Ovary (tissue), 3 donors: ENCODE measurements at regions not wholly inside any gene's neighbourhood (a gene's known extent, or its start where the extent isn't known, plus 50 kb on each side); places are given as distances from the start of the nearest gene placed in this dataset.

ENCODE experiments used
- EP300 ChIP-seq: sonication (generic); formaldehyde crosslinking; IDR thresholded peaks from one replicate; pipeline ENCODE4 v1.6.1; 2017; ENCODE audit warnings: antibody characterized with exemption
- TF ChIP-seq, protein P1 (sequence below), 3 donors: fragments of 450-650 bp in 2 of 3; fragments of 200-600 bp in 1 of 3; IDR thresholded peaks; one replicate each; pipeline versions ENCODE4 v1.5.1 to v1.8.0; 2016 to 2022; ENCODE audit warnings: antibody characterized with exemption in 3 of 3, mild to moderate bottlenecking in 1 of 3
- donor health status: DM: no; HTN: no; CAD: no.

DNA sequence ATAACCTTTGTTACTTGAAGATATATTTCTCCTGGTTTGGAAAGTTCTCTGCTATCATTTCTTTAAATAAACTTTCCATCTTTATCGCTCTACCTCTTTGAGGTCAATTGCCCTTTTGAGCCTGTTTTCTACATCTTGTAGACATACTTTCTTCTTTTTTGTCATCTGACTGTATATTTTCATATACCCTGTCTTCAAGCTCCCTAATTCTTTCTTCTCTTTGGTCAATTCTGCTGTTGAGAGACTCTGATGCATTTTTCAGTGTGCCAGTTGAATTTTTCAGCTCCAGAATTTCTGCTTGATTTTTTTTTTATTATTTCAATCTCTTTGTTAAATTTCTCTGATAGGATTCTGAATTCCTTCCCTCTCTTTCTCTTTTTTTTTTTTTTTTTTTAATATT, 511.2 kb upstream of the GRAMD2B start:
- TF ChIP-seq, protein P1, sequence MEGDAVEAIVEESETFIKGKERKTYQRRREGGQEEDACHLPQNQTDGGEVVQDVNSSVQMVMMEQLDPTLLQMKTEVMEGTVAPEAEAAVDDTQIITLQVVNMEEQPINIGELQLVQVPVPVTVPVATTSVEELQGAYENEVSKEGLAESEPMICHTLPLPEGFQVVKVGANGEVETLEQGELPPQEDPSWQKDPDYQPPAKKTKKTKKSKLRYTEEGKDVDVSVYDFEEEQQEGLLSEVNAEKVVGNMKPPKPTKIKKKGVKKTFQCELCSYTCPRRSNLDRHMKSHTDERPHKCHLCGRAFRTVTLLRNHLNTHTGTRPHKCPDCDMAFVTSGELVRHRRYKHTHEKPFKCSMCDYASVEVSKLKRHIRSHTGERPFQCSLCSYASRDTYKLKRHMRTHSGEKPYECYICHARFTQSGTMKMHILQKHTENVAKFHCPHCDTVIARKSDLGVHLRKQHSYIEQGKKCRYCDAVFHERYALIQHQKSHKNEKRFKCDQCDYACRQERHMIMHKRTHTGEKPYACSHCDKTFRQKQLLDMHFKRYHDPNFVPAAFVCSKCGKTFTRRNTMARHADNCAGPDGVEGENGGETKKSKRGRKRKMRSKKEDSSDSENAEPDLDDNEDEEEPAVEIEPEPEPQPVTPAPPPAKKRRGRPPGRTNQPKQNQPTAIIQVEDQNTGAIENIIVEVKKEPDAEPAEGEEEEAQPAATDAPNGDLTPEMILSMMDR (IDR thresholded peaks at IDR 0.05) = no peak
- no peak for TF ChIP-seq EP300
